GM23248 (cell line): ENCODE measurements at regions not wholly inside any gene's neighbourhood (a gene's known extent, or its start where the extent isn't known, plus 50 kb on each side); places are given as distances from the start of the nearest gene placed in this dataset.
A peak's percentile ranks its signal among the peaks of the same experiment; 100 is the strongest.

Source experiments
- DNase-seq: peaks from one replicate; pipeline ENCODE4 v3.0.0-alpha.2; 2015
- H2AFZ ChIP-seq: fragments of 200-600 bp; sonication (generic); 2 replicates; pipeline ENCODE4 v1.6.1; 2016; ENCODE audit warnings: antibody characterized with exemption
- H3F3A ChIP-seq: fragments of 200-600 bp; sonication (generic); 2 replicates; pipeline ENCODE4 v1.6.1; 2016; ENCODE audit warnings: mild to moderate bottlenecking, antibody characterized with exemption, mixed run types; ENCODE audit not compliant: insufficient read depth
- H3K27ac ChIP-seq: fragments of 200-600 bp; sonication (generic); 2 replicates; pipeline ENCODE4 v1.5.1; 2016; ENCODE audit warnings: mild to moderate bottlenecking
- H3K27me3 ChIP-seq: fragments of 200-600 bp; sonication (generic); replicated peaks from 2 replicates; pipeline ENCODE4 v1.6.1; 2016; ENCODE audit warnings: mild to moderate bottlenecking; ENCODE audit not compliant: insufficient read depth
- H3K36me3 ChIP-seq: fragments of 200-600 bp; sonication (generic); 2 replicates; pipeline ENCODE4 v1.6.1; 2016; ENCODE audit warnings: low read depth, mild to moderate bottlenecking
- H3K4me1 ChIP-seq: fragments of 200-600 bp; sonication (generic); 2 replicates; pipeline ENCODE4 v1.6.1; 2016; ENCODE audit warnings: mild to moderate bottlenecking; ENCODE audit not compliant: insufficient read depth
- H3K4me2 ChIP-seq: fragments of 200-600 bp; sonication (generic); one replicate; pipeline ENCODE4 v1.6.1; 2016; ENCODE audit warnings: mild to moderate bottlenecking; ENCODE audit not compliant: unreplicated experiment
- H3K4me3 ChIP-seq: fragments of 200-600 bp; sonication (generic); 2 replicates; pipeline ENCODE4 v1.5.1; 2016; ENCODE audit warnings: mild to moderate bottlenecking
- H3K79me2 ChIP-seq: fragments of 200-600 bp; sonication (generic); 2 replicates; pipeline ENCODE4 v1.6.1; 2016; ENCODE audit warnings: mild to moderate bottlenecking; ENCODE audit not compliant: insufficient read depth
- H3K9ac ChIP-seq: fragments of 200-600 bp; sonication (generic); 2 replicates; pipeline ENCODE4 v1.6.1; 2016; ENCODE audit warnings: mild to moderate bottlenecking
- H3K9me2 ChIP-seq: fragments of 200-600 bp; sonication (generic); 2 replicates; pipeline ENCODE4 v1.6.1; 2016; ENCODE audit warnings: mixed run types, mild to moderate bottlenecking, moderate library complexity; ENCODE audit not compliant: insufficient read depth
- H3K9me3 ChIP-seq: fragments of 200-600 bp; sonication (generic); one replicate; pipeline ENCODE4 v1.6.1; 2017; ENCODE audit warnings: low read depth
- H4K20me1 ChIP-seq: fragments of 200-600 bp; sonication (generic); 2 replicates; pipeline ENCODE4 v1.6.0; 2016; ENCODE audit not compliant: insufficient read depth
- EZH2 ChIP-seq: fragments of 200-600 bp; sonication (generic); IDR thresholded peaks from 2 replicates; pipeline ENCODE4 v1.6.1; 2018; ENCODE audit warnings: antibody characterized with exemption, mild to moderate bottlenecking; ENCODE audit not compliant: insufficient read depth, poor library complexity, severe bottlenecking
- EZH2phosphoT487 ChIP-seq: fragments of 200-600 bp; sonication (generic); IDR thresholded peaks from 2 replicates; pipeline ENCODE4 v1.6.1; 2018; ENCODE audit warnings: antibody characterized with exemption, moderate library complexity, mild to moderate bottlenecking, low read depth; ENCODE audit not compliant: insufficient read depth
- WGBS, 2 experiments: methylation state at CpG; one replicate each; pipeline ENCODE4 v1.1.6; 2015 to 2017; ENCODE audit warnings: low lambda C conversion rate in 2 of 2, low coverage in 1 of 2; ENCODE audit errors: missing lambda C conversion rate in 2 of 2; 5-methylcytosine and 5-hydroxymethylcytosine counted together
- in situ Hi-C: fragments of 300-500 bp; cut with MboI; formaldehyde crosslinking; loops from 2 replicates; pipeline ENCODE4 v1.15.0; 2020

- H4K20me1 ChIP-seq: no peaks in the 10 kb centered on the region
- 2 to 5% methylated on average over 3 of the region's 3 CpGs for WGBS, 2 experiments
- TF ChIP-seq EZH2phosphoT487: no peak
- no peak for TF ChIP-seq EZH2
- H3K36me3 ChIP-seq: no peaks in the 10 kb centered on the region
- H3K79me2 ChIP-seq: no peaks in the 10 kb centered on the region
- no peak overlapping the region for H3K27ac ChIP-seq
- H3K4me3 ChIP-seq: no peak overlapping the region
- H3K4me2 ChIP-seq: no peak overlapping the region
- no peak for DNase-seq
- no peaks in the 10 kb centered on the region for H3K27me3 ChIP-seq
- no peak overlapping the region for H3K9ac ChIP-seq
- no peaks in the 10 kb centered on the region for H3K4me1 ChIP-seq
- in situ Hi-C loops: no loop called here
- no peak overlapping the region for H2AFZ ChIP-seq
- no peaks in the 10 kb centered on the region for H3F3A ChIP-seq
- no peaks in the 10 kb centered on the region for H3K9me3 ChIP-seq
- H3K9me2 ChIP-seq: no peaks in the 10 kb centered on the region
Measured at GRCh38 chr13:106989876-106990275, 421.9 kb upstream of the ARGLU1 start.

GRCh38 chr13:106987427-106987785 lies 419.5 kb upstream of the ARGLU1 start:
- 6% methylated on average over 5 of the region's 5 CpGs for WGBS, 2 experiments
- no peaks in the 10 kb centered on the region for H3K36me3 ChIP-seq
- no peak for TF ChIP-seq EZH2
- no peak for TF ChIP-seq EZH2phosphoT487
- H3K9me3 ChIP-seq: no peaks in the 10 kb centered on the region
- in situ Hi-C loops: no loop called here
- H3K9me2 ChIP-seq: no peaks in the 10 kb centered on the region
- no peak overlapping the region for H3K27ac ChIP-seq
- no peaks in the 10 kb centered on the region for H3K27me3 ChIP-seq
- no peak overlapping the region for H3K9ac ChIP-seq
- no peak overlapping the region for H3K4me3 ChIP-seq
- no peaks in the 10 kb centered on the region for H3K4me1 ChIP-seq
- H3K79me2 ChIP-seq: no peaks in the 10 kb centered on the region
- no peak overlapping the region for H3K4me2 ChIP-seq
- no peak for DNase-seq
- no peaks in the 10 kb centered on the region for H4K20me1 ChIP-seq
- H3F3A ChIP-seq: no peaks in the 10 kb centered on the region
- H2AFZ ChIP-seq: no peak overlapping the region

GRCh38 chr13:106986687-106987426 lies 418.9 kb upstream of the ARGLU1 start:
- TF ChIP-seq EZH2 (no peak), EZH2phosphoT487 (no peak)
- no peak overlapping the region for H3K4me3 ChIP-seq

GRCh38 chr13:106986033-106986484 lies 418.1 kb upstream of the ARGLU1 start:
- H3K4me1 ChIP-seq: no peaks in the 10 kb centered on the region
- no peaks in the 10 kb centered on the region for H4K20me1 ChIP-seq
- H3K36me3 ChIP-seq: no peaks in the 10 kb centered on the region
- no peaks in the 10 kb centered on the region for H3K79me2 ChIP-seq
- H2AFZ ChIP-seq: no peak overlapping the region
- H3K4me2 ChIP-seq: no peak overlapping the region
- H3K9ac ChIP-seq: no peak overlapping the region
- no peaks in the 10 kb centered on the region for H3K9me2 ChIP-seq
- no peak overlapping the region for H3K27ac ChIP-seq
- DNase-seq: peak; percentile 3
- 6 to 8% methylated on average over 7 of the region's 7 CpGs for WGBS, 2 experiments
- H3F3A ChIP-seq: no peaks in the 10 kb centered on the region
- in situ Hi-C loops: no loop called here
- H3K9me3 ChIP-seq: no peaks in the 10 kb centered on the region
- no peak for TF ChIP-seq EZH2
- no peak for TF ChIP-seq EZH2phosphoT487
- H3K4me3 ChIP-seq: no peak overlapping the region
- no peaks in the 10 kb centered on the region for H3K27me3 ChIP-seq

More at GRCh38 chr13:106986687-106987426, 418.9 kb upstream of the ARGLU1 start:
- Histone ChIP-seq H3K9ac (no peak overlapping the region), H3K4me1 (no peaks in the 10 kb centered on the region), H3F3A (no peaks in the 10 kb centered on the region), H3K9me3 (no peaks in the 10 kb centered on the region), H3K27ac (no peak overlapping the region), H3K9me2 (no peaks in the 10 kb centered on the region), H4K20me1 (no peaks in the 10 kb centered on the region), H2AFZ (no peak overlapping the region), H3K79me2 (no peaks in the 10 kb centered on the region), H3K4me2 (no peak overlapping the region), H3K27me3 (no peaks in the 10 kb centered on the region), H3K36me3 (no peaks in the 10 kb centered on the region)
- in situ Hi-C loops: no loop called here
- DNase-seq: no peak
- 31 to 34% methylated on average over 10 of the region's 10 CpGs for WGBS, 2 experiments
